Activated CD8-positive, alpha-beta T cell treated with anti-CD3 and anti-CD28 coated beads for 36 hours (primary cell): ENCODE measurements at regions not wholly inside any gene's neighbourhood (a gene's known extent, or its start where the extent isn't known, plus 50 kb on each side); places are given as distances from the start of the nearest gene placed in this dataset.
"Not testable (repeated sequence)": the region's sequence is repeated elsewhere in the genome, so short reads cannot be mapped to it uniquely, and the experiment has no call there.

Experiments used
- ATAC-seq: fragments of 200-7000 bp; cut with Tn5 transposase; one replicate; pipeline ENCODE4 v1.10.0; 2021; ENCODE audit warnings: mild to moderate bottlenecking, moderate library complexity
- CTCF ChIA-PET: fragments of 350-600 bp; sonication (Branson Sonifier 250); formaldehyde crosslinking; loops from one replicate; lab custom pipeline; 2021; ENCODE audit warnings: antibody characterized with exemption; lab: Charles Lee
- POLR2A ChIA-PET: fragments of 350-600 bp; sonication (Branson Sonifier 250); formaldehyde crosslinking; loops from one replicate; lab custom pipeline; 2021; ENCODE audit warnings: antibody characterized with exemption; lab: Charles Lee
- DNase-seq: peaks from one replicate; pipeline ENCODE4 v3.0.0-alpha.2; 2020
- H3K27ac Mint-ChIP-seq: one replicate; pipeline ENCODE4 v1.8.0; 2021; ENCODE audit warnings: mild to moderate bottlenecking, mixed read lengths
- H3K27me3 Mint-ChIP-seq: one replicate; pipeline ENCODE4 v1.8.0; 2021; ENCODE audit warnings: mixed read lengths
- H3K36me3 Mint-ChIP-seq: one replicate; pipeline ENCODE4 v1.8.0; 2021; ENCODE audit warnings: low read depth, mixed read lengths
- H3K4me1 Mint-ChIP-seq: one replicate; pipeline ENCODE4 v1.8.0; 2021; ENCODE audit warnings: low read depth, mixed read lengths
- H3K4me3 Mint-ChIP-seq: one replicate; pipeline ENCODE4 v1.8.0; 2021; ENCODE audit warnings: mild to moderate bottlenecking, moderate library complexity, mixed read lengths
- H3K9me3 Mint-ChIP-seq: one replicate; pipeline ENCODE4 v1.8.0; 2021; ENCODE audit warnings: mixed read lengths
- CTCF ChIP-seq: fragments of 200-600 bp; IDR thresholded peaks from one replicate; pipeline ENCODE4 v1.8.0; 2022; ENCODE audit warnings: antibody characterized with exemption, mild to moderate bottlenecking
- intact Hi-C: fragments of 100-400 bp; cut with micrococcal nuclease; formaldehyde crosslinking; loops from one replicate; pipeline ENCODE4 v1.10.0; 2022

GRCh38 chr12:38163442-38163801, 153.2 kb upstream of the ALG10B start:
- intact Hi-C loops, result no loop called here

GRCh38 chr12:38166225-38166624, 150.3 kb upstream of the ALG10B start:
- POLR2A ChIA-PET, result no interaction called here
- no peaks in the 10 kb centered on the region for H3K36me3 Mint-ChIP-seq
- TF ChIP-seq CTCF, result no peak

More at GRCh38 chr12:38163442-38163801, 153.2 kb upstream of the ALG10B start:
- no peaks in the 10 kb centered on the region for H3K4me1 Mint-ChIP-seq
- no peak overlapping the region for H3K4me3 Mint-ChIP-seq
- no peaks in the 10 kb centered on the region for H3K27me3 Mint-ChIP-seq
- H3K9me3 Mint-ChIP-seq, result peaks cover 1% of the 10 kb centered on the region
- no peak for TF ChIP-seq CTCF
- DNase-seq (no peak), ATAC-seq (no peak)
- ChIA-PET POLR2A (interaction anchor here (0.6 kb wide), 1 partner anchor 484 kb away, joined by 3 read pairs; no protein-coding TSS in a partner anchor), CTCF (no interaction called here)
- H3K36me3 Mint-ChIP-seq, result no peaks in the 10 kb centered on the region
- no peak overlapping the region for H3K27ac Mint-ChIP-seq

GRCh38 chr12:38175538-38175937, 141.0 kb upstream of the ALG10B start:
- Mint-ChIP-seq H3K36me3 (no peaks in the 10 kb centered on the region), H3K4me3 (no peak overlapping the region), H3K27ac (no peak overlapping the region), H3K27me3 (no peaks in the 10 kb centered on the region), H3K4me1 (no peaks in the 10 kb centered on the region), H3K9me3 (no peaks in the 10 kb centered on the region)
- CTCF ChIA-PET, result no interaction called here
- POLR2A ChIA-PET, result no interaction called here
- TF ChIP-seq CTCF, result no peak
- no peak for ATAC-seq
- no peak for DNase-seq
- intact Hi-C loops, result no loop called here

More at GRCh38 chr12:38166225-38166624, 150.3 kb upstream of the ALG10B start:
- DNase-seq (no peak), ATAC-seq (no peak)
- Mint-ChIP-seq H3K9me3 (peaks cover 1% of the 10 kb centered on the region), H3K4me1 (no peaks in the 10 kb centered on the region), H3K27ac (no peak overlapping the region), H3K4me3 (no peak overlapping the region), H3K27me3 (no peaks in the 10 kb centered on the region)
- intact Hi-C loops, result no loop called here
- CTCF ChIA-PET, result no interaction called here

GRCh38 chr12:38183617-38184016, 133.0 kb upstream of the ALG10B start:
- DNase-seq, H3K27ac Mint-ChIP-seq, CTCF ChIA-PET, intact Hi-C loops, H3K36me3 Mint-ChIP-seq, H3K27me3 Mint-ChIP-seq, H3K4me1 Mint-ChIP-seq, H3K4me3 Mint-ChIP-seq, ATAC-seq, POLR2A ChIA-PET, H3K9me3 Mint-ChIP-seq: not testable (repeated sequence)

GRCh38 chr12:38197286-38197685, 119.3 kb upstream of the ALG10B start:
- DNase-seq, H3K4me3 Mint-ChIP-seq, POLR2A ChIA-PET, ATAC-seq, H3K36me3 Mint-ChIP-seq, H3K4me1 Mint-ChIP-seq, H3K27me3 Mint-ChIP-seq, intact Hi-C loops, CTCF ChIA-PET, H3K27ac Mint-ChIP-seq, H3K9me3 Mint-ChIP-seq: not testable (repeated sequence)

- ATAC-seq, result no peak
- ChIA-PET CTCF (no interaction called here), POLR2A (no interaction called here)
- no peak overlapping the region for H3K27ac Mint-ChIP-seq
- TF ChIP-seq CTCF, result no peak
- no peaks in the 10 kb centered on the region for H3K27me3 Mint-ChIP-seq
- no peak for DNase-seq
- intact Hi-C loops, result no loop called here
- H3K36me3 Mint-ChIP-seq, result no peaks in the 10 kb centered on the region
- no peak overlapping the region for H3K4me3 Mint-ChIP-seq
- H3K4me1 Mint-ChIP-seq, result no peaks in the 10 kb centered on the region
- H3K9me3 Mint-ChIP-seq, result no peaks in the 10 kb centered on the region
Observed at GRCh38 chr12:38201461-38202276, 114.9 kb upstream of the ALG10B start.
